KOPT-K1 (cell line): ENCODE measurements at regions not wholly inside any gene's neighbourhood (a gene's known extent, or its start where the extent isn't known, plus 50 kb on each side); places are given as distances from the start of the nearest gene placed in this dataset.

ENCODE experiments used
- H3K27ac ChIP-seq: fragments of 200-600 bp; sonication (generic); 2 replicates; pipeline ENCODE4 v1.5.1; 2016; ENCODE audit warnings: antibody characterized with exemption, mild to moderate bottlenecking, low read depth, low read length; ENCODE audit not compliant: poor library complexity, severe bottlenecking
- H3K36me3 ChIP-seq: fragments of 200-600 bp; sonication (generic); 2 replicates; pipeline ENCODE4 v1.5.1; 2017; ENCODE audit warnings: antibody characterized with exemption, mild to moderate bottlenecking, low read length, moderate library complexity; ENCODE audit not compliant: insufficient read depth
- H3K9me3 ChIP-seq: fragments of 200-600 bp; sonication (generic); 2 replicates; pipeline ENCODE4 v1.5.1; 2017; ENCODE audit warnings: antibody characterized with exemption, low read length, mild to moderate bottlenecking; ENCODE audit not compliant: insufficient read depth, poor library complexity, severe bottlenecking

- Histone ChIP-seq H3K9me3 (no peaks in the 10 kb centered on the region), H3K36me3 (no peaks in the 10 kb centered on the region), H3K27ac (no peak overlapping the region)
Measured at GRCh38 chrX:42462917-42463316, 315.0 kb downstream of the PPP1R2C start.

GRCh38 chrX:42460706-42461105, 317.3 kb downstream of the PPP1R2C start:
- no peaks in the 10 kb centered on the region for H3K9me3 ChIP-seq
- no peaks in the 10 kb centered on the region for H3K36me3 ChIP-seq
- no peak overlapping the region for H3K27ac ChIP-seq

DNA sequence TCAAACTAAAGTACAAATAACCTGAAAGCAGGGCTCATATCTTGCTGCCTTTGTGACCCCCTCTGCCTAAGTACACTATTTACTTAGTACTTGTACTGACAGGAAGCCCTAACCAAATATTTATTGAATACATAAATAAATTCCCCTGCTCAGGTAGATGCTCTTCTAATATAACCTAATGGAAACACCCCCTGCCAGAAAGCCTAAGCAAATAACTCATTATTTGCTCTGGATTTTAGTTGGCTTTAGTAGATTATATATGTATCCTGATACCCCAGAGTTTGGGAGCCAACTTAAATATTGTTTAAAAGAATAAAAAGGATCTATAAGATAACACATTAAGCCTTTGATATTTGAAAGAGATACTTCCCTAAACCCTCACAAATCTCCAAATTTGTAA, 318.2 kb downstream of the PPP1R2C start:
- no peaks in the 10 kb centered on the region for H3K36me3 ChIP-seq
- no peaks in the 10 kb centered on the region for H3K9me3 ChIP-seq

DNA sequence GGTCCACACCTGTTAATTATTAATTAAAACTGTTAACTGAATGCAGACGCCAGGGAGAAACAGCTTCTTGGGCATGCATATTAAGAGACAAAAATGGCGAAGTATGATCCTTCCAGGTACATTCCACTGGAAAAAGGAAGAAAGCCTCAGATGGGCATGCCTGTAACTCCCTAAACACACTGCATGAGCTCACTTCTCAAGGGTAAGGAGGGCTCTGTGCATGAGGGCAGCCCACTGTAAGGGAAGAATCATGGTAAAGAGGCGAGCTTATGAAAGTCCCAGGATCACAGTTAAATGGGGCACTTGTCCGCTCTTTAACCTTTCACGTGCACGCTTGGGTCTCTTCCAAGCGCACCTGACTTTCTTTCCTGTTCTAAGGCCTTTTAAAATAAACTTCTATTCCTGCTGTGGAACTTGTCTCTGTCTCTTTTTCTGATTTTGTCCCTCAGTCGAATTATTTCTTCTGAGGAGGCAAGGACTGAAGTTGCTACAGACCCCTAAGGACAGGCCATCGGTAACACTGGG, 321.7 kb downstream of the PPP1R2C start:
- H3K9me3 ChIP-seq = no peaks in the 10 kb centered on the region
- H3K27ac ChIP-seq = no peak overlapping the region

More for the DNA sequence above, 318.2 kb downstream of the PPP1R2C start:
- H3K27ac ChIP-seq = no peak overlapping the region

GRCh38 chrX:42450228-42450627, 327.7 kb downstream of the PPP1R2C start:
- Histone ChIP-seq H3K27ac (no peak overlapping the region), H3K9me3 (no peaks in the 10 kb centered on the region), H3K36me3 (no peaks in the 10 kb centered on the region)

More for the DNA sequence above, 321.7 kb downstream of the PPP1R2C start:
- no peaks in the 10 kb centered on the region for H3K36me3 ChIP-seq

GRCh38 chrX:42443267-42443666, 334.7 kb downstream of the PPP1R2C start:
- no peaks in the 10 kb centered on the region for H3K9me3 ChIP-seq
- H3K36me3 ChIP-seq = no peaks in the 10 kb centered on the region
- H3K27ac ChIP-seq = no peak overlapping the region

DNA sequence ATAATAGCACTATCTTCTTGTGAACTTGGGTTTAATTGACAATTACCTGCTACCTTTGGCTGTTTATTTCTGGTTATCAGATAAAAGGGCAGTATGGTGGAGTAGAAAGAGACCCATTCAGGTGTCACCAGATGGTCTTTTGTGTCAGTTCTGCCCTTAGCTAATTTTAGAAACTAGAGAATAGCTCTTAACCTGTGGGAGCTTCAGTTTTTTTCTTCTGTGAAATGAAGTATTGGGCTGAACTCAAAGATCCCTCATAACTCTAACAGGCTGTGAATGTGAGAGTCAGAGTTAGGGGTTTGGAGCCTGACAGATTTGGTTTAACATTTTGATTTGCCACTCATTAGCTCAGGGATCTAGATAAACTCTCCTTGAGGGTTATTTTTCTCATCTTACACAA, 335.2 kb downstream of the PPP1R2C start:
- H3K27ac ChIP-seq = no peak overlapping the region
- no peaks in the 10 kb centered on the region for H3K36me3 ChIP-seq
- H3K9me3 ChIP-seq = no peaks in the 10 kb centered on the region

DNA sequence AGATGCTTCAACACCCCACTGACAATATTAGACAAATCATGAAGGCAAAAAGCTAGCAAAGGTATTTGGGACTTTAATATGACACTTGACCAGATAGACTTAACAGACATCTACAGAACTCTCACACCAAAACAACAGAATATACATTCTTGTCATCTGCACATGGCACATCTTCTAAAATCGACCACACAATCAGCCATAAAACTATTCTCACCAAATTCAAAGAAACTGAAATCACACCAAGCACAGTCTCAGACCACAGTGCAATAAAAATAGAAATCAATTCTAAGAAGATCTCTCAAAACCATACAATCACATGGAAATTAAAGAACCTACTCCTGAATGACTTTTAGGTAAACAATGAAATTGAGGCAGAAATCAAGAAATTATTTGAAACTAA, 340.8 kb downstream of the PPP1R2C start:
- H3K9me3 ChIP-seq = no peaks in the 10 kb centered on the region
- no peaks in the 10 kb centered on the region for H3K36me3 ChIP-seq
- H3K27ac ChIP-seq = no peak overlapping the region

GRCh38 chrX:42434458-42435166, 343.4 kb downstream of the PPP1R2C start:
- H3K36me3 ChIP-seq = no peaks in the 10 kb centered on the region
- no peaks in the 10 kb centered on the region for H3K9me3 ChIP-seq

DNA sequence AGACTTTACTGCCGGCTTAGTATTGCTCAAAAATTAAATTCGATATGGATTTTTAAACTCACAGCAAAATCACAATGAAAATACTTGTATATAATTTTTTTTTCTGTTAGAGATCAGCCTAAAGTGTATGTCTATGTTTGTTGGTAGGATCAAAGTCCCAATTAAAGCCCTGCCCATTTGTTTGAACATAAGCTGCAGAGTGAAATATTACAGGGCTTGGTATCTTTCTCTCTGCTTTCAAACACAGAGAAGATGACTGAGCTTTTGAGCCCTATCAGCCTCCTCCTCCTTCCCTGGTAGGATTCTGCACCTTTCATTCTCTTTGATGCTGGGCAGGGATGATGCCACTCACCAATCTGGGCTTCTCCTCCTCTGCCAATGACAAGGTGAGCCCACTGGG, 345.4 kb downstream of the PPP1R2C start:
- H3K36me3 ChIP-seq = no peaks in the 10 kb centered on the region
- no peak overlapping the region for H3K27ac ChIP-seq
- no peaks in the 10 kb centered on the region for H3K9me3 ChIP-seq

More at GRCh38 chrX:42434458-42435166, 343.4 kb downstream of the PPP1R2C start:
- H3K27ac ChIP-seq = no peak overlapping the region

- no peaks in the 10 kb centered on the region for H3K36me3 ChIP-seq
- H3K9me3 ChIP-seq = no peaks in the 10 kb centered on the region
- no peak overlapping the region for H3K27ac ChIP-seq
Measured at GRCh38 chrX:42422961-42423360, 355.0 kb downstream of the PPP1R2C start.

GRCh38 chrX:42420426-42420825, 357.5 kb downstream of the PPP1R2C start:
- no peak overlapping the region for H3K27ac ChIP-seq
- no peaks in the 10 kb centered on the region for H3K36me3 ChIP-seq
- no peaks in the 10 kb centered on the region for H3K9me3 ChIP-seq

DNA sequence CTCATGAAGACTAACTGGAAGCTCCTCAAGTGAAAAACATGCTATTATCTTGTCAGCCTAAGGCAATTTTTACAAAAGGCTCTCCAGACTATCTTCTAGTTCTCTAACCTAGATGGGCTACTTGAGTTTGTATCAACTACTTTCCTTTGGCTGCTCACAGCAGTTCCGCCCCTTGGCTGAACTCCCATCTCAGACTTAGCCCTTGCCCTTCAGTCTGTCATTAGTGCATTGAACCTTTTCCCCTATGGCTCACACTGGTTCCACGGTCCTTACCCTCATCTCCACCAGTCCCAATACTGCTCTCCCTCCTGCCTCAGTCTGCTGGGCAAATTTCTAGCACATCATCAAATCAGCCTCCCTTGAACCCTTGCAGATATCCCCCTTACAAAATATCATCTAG, 362.3 kb downstream of the PPP1R2C start:
- Histone ChIP-seq H3K27ac (no peak overlapping the region), H3K36me3 (no peaks in the 10 kb centered on the region), H3K9me3 (no peaks in the 10 kb centered on the region)

DNA sequence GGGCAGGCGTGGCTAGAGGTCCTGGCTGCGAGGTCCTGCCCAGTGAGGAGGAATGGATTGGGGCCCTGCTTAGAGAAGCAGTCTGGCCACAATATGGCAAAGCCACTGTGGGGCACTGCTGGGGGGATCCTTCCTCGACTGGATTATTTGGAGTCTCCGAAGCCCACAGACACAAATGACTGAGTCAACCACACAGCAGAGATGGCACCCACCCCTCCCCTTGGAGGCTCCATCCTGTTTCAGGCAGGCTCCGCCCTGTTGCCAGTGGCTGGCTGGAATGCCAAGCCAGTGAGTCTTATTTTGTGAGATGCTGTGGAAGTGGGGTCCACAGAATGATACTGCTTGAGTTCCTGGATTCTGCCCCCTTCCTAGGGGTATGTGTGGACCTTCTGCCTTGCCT, 363.9 kb downstream of the PPP1R2C start:
- no peaks in the 10 kb centered on the region for H3K9me3 ChIP-seq
- no peak overlapping the region for H3K27ac ChIP-seq
- no peaks in the 10 kb centered on the region for H3K36me3 ChIP-seq

GRCh38 chrX:42399632-42400024, 378.3 kb downstream of the PPP1R2C start:
- H3K36me3 ChIP-seq = no peaks in the 10 kb centered on the region
- peak overlapping the region; percentile 78 for H3K27ac ChIP-seq
- H3K9me3 ChIP-seq = no peaks in the 10 kb centered on the region

DNA sequence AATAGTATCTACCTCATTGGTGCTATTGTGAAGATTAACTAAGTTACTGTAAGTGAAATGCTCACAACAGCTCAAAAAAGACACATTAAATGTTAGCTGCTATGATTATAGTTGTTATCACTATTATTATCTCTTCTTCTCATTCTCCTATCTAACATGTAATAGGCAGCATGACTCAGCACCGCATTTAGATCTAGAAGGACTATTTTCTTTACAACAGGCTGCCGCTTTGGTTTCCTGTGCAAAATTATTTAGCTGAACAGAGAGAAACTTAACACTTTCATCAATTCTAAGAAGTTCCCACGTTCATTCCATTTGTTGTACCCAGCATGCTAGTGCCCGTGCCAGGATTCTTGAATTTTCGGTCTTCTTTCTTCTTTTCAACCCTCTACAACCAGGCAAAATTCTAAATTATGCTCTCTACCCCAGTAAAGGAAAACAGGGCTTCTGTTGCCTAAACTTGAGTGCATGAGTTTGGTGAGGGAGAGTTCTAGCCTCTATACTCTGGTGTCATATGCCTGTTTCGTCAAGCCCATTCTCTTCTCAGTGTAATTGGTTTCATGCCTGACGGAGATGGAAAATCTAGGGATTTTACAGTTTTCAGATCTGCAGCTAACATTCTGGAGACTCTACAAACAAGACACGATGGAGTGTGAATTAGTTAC, 378.9 kb downstream of the PPP1R2C start:
- no peaks in the 10 kb centered on the region for H3K9me3 ChIP-seq
- no peaks in the 10 kb centered on the region for H3K36me3 ChIP-seq
- peak overlapping the region; percentile 78 for H3K27ac ChIP-seq
